ENCODE measurements at regions not wholly inside any gene's neighbourhood (a gene's known extent, or its start where the extent isn't known, plus 50 kb on each side); places are given as distances from the start of the nearest gene placed in this dataset.

GRCh38 chr6:98443633-98444032 lies 390.7 kb upstream of the POU3F2 start:
- no peak for TF ChIP-seq EP300 (IDR thresholded peaks at IDR 0.05; ENCODE audit: borderline replicate concordance in 1 of 2, low read depth in 1 of 2, low read length in 1 of 2)
- TF ChIP-seq, protein P1, sequence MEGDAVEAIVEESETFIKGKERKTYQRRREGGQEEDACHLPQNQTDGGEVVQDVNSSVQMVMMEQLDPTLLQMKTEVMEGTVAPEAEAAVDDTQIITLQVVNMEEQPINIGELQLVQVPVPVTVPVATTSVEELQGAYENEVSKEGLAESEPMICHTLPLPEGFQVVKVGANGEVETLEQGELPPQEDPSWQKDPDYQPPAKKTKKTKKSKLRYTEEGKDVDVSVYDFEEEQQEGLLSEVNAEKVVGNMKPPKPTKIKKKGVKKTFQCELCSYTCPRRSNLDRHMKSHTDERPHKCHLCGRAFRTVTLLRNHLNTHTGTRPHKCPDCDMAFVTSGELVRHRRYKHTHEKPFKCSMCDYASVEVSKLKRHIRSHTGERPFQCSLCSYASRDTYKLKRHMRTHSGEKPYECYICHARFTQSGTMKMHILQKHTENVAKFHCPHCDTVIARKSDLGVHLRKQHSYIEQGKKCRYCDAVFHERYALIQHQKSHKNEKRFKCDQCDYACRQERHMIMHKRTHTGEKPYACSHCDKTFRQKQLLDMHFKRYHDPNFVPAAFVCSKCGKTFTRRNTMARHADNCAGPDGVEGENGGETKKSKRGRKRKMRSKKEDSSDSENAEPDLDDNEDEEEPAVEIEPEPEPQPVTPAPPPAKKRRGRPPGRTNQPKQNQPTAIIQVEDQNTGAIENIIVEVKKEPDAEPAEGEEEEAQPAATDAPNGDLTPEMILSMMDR (IDR thresholded peaks at IDR 0.05), result no peak
- TF ChIP-seq POLR2AphosphoS5 (IDR thresholded peaks at IDR 0.05; ENCODE audit: low read depth, low read length), result no peak
- TF ChIP-seq YY1 (IDR thresholded peaks at IDR 0.05; ENCODE audit: low read depth), result no peak
- TF ChIP-seq RXRA (IDR thresholded peaks at IDR 0.05; ENCODE audit: borderline replicate concordance, low read depth), result no peak
- TF ChIP-seq JUND (IDR thresholded peaks at IDR 0.05), result no peak
- no peak for TF ChIP-seq SIN3A (IDR thresholded peaks at IDR 0.05; ENCODE audit: borderline replicate concordance, low read depth, low read length)
- no peak for TF ChIP-seq EZH2phosphoT487 (IDR thresholded peaks at IDR 0.05; ENCODE audit: borderline replicate concordance, low read depth)
- no peak for TF ChIP-seq TCF12 (IDR thresholded peaks at IDR 0.05)
- no peak for TF ChIP-seq RFX5 (IDR thresholded peaks at IDR 0.05; ENCODE audit: low read length)
